ENCODE measurements at regions not wholly inside any gene's neighbourhood (a gene's known extent, or its start where the extent isn't known, plus 50 kb on each side); places are given as distances from the start of the nearest gene placed in this dataset.

GRCh38 chr16:5551909-5552308 lies 454.3 kb upstream of the EEF2KMT start:
- 69% methylated on average over 7 of the region's 7 CpGs for WGBS, 2 donors
- DNase-seq, result no peak
- Histone ChIP-seq H3K27ac (no peak overlapping the region), H3K27me3 (no peaks in the 10 kb centered on the region), H3K4me3 (no peak overlapping the region), H3K4me1 (no peaks in the 10 kb centered on the region), H3K9me3 (no peaks in the 10 kb centered on the region), H3K36me3 (no peaks in the 10 kb centered on the region)
- no peak for TF ChIP-seq EP300 (IDR thresholded peaks at IDR 0.05)
- no peak for TF ChIP-seq POLR2A (IDR thresholded peaks at IDR 0.05)
- TF ChIP-seq POLR2AphosphoS5 (IDR thresholded peaks at IDR 0.05), result no peak
- no peak for TF ChIP-seq CTCF (IDR thresholded peaks at IDR 0.05)
- no peak for ATAC-seq (ENCODE audit: low FRiP score in 2 of 2)

GRCh38 chr16:5549802-5550201 lies 452.2 kb upstream of the EEF2KMT start:
- 81 to 88% methylated on average over 3 of the region's 3 CpGs for WGBS, 2 donors
- H3K4me1 ChIP-seq, result no peaks in the 10 kb centered on the region
- no peak for DNase-seq
- TF ChIP-seq CTCF (IDR thresholded peaks at IDR 0.05), result no peak
- no peak for TF ChIP-seq EP300 (IDR thresholded peaks at IDR 0.05)
- TF ChIP-seq POLR2AphosphoS5 (IDR thresholded peaks at IDR 0.05), result no peak
- no peak for TF ChIP-seq POLR2A (IDR thresholded peaks at IDR 0.05)
- ATAC-seq (ENCODE audit: low FRiP score in 2 of 2), result no peak
- no peaks in the 10 kb centered on the region for H3K9me3 ChIP-seq
- H3K27me3 ChIP-seq, result no peaks in the 10 kb centered on the region
- no peak overlapping the region for H3K27ac ChIP-seq
- H3K4me3 ChIP-seq, result no peak overlapping the region
- no peaks in the 10 kb centered on the region for H3K36me3 ChIP-seq

GRCh38 chr16:5541356-5541755 lies 443.8 kb upstream of the EEF2KMT start:
- Histone ChIP-seq H3K4me3 (no peak overlapping the region), H3K36me3 (no peaks in the 10 kb centered on the region), H3K9me3 (no peaks in the 10 kb centered on the region), H3K4me1 (no peaks in the 10 kb centered on the region), H3K27ac (no peak overlapping the region), H3K27me3 (no peaks in the 10 kb centered on the region)
- ATAC-seq (ENCODE audit: low FRiP score in 2 of 2) (no peak), DNase-seq (no peak)
- TF ChIP-seq CTCF (IDR thresholded peaks at IDR 0.05) (no peak), POLR2A (IDR thresholded peaks at IDR 0.05) (no peak), POLR2AphosphoS5 (IDR thresholded peaks at IDR 0.05) (no peak), EP300 (IDR thresholded peaks at IDR 0.05) (no peak)
- 45% methylated on average over 3 of the region's 3 CpGs for WGBS, 2 donors

GRCh38 chr16:5537347-5537746 lies 439.8 kb upstream of the EEF2KMT start:
- Histone ChIP-seq H3K27ac (no peak overlapping the region), H3K27me3 (no peaks in the 10 kb centered on the region), H3K36me3 (no peaks in the 10 kb centered on the region), H3K4me1 (no peaks in the 10 kb centered on the region), H3K4me3 (no peak overlapping the region), H3K9me3 (peaks cover 0 to 4% (median 0%) of the 10 kb centered on the region in 4 donors)
- DNase-seq, result no peak
- no peak for ATAC-seq (ENCODE audit: low FRiP score in 2 of 2)
- WGBS, 2 donors, result 72 to 80% methylated on average over 1 of the region's 1 CpG
- TF ChIP-seq POLR2AphosphoS5 (IDR thresholded peaks at IDR 0.05), result no peak
- no peak for TF ChIP-seq POLR2A (IDR thresholded peaks at IDR 0.05)
- TF ChIP-seq EP300 (IDR thresholded peaks at IDR 0.05), result no peak
- no peak for TF ChIP-seq CTCF (IDR thresholded peaks at IDR 0.05)

- H3K4me1 ChIP-seq, result no peaks in the 10 kb centered on the region
- WGBS, 2 donors, result 58 to 75% methylated on average over 3 of the region's 3 CpGs
- no peaks in the 10 kb centered on the region for H3K27me3 ChIP-seq
- H3K36me3 ChIP-seq, result no peaks in the 10 kb centered on the region
- TF ChIP-seq POLR2AphosphoS5 (IDR thresholded peaks at IDR 0.05) (no peak), CTCF (IDR thresholded peaks at IDR 0.05) (no peak), EP300 (IDR thresholded peaks at IDR 0.05) (no peak), POLR2A (IDR thresholded peaks at IDR 0.05) (no peak)
- H3K27ac ChIP-seq, result no peak overlapping the region
- no peak overlapping the region for H3K4me3 ChIP-seq
- peaks cover 0 to 4% (median 0%) of the 10 kb centered on the region in 4 donors for H3K9me3 ChIP-seq
- DNase-seq, result no peak
- ATAC-seq (ENCODE audit: low FRiP score in 2 of 2), result no peak
These were observed 435.8 kb upstream of the EEF2KMT start for GRCh38 chr16:5533321-5533888.
